Activated B cell treated with CpG ODN at 0.5 μM for 24 hours (primary cell): ENCODE measurements at regions not wholly inside any gene's neighbourhood (a gene's known extent, or its start where the extent isn't known, plus 50 kb on each side); places are given as distances from the start of the nearest gene placed in this dataset.

Source experiments
- ATAC-seq: fragments of 200-7000 bp; cut with Tn5 transposase; one replicate; pipeline ENCODE4 v1.10.0; 2021; ENCODE audit warnings: low read depth, mild to moderate bottlenecking, moderate library complexity
- CTCF ChIA-PET: fragments of 350-600 bp; sonication (Branson Sonifier 250); formaldehyde crosslinking; loops from one replicate; lab custom pipeline; 2021; ENCODE audit warnings: antibody characterized with exemption; lab: Charles Lee
- POLR2A ChIA-PET: fragments of 350-600 bp; sonication (Branson Sonifier 250); formaldehyde crosslinking; loops from one replicate; lab custom pipeline; 2021; ENCODE audit warnings: antibody characterized with exemption; lab: Charles Lee
- DNase-seq: peaks from one replicate; pipeline ENCODE4 v3.0.0; 2022
- H3K27ac Mint-ChIP-seq: one replicate; pipeline ENCODE4 v1.8.0; 2020; ENCODE audit warnings: mixed read lengths
- H3K27me3 Mint-ChIP-seq: one replicate; pipeline ENCODE4 v1.8.0; 2021; ENCODE audit warnings: mixed read lengths
- H3K36me3 Mint-ChIP-seq: one replicate; pipeline ENCODE4 v1.8.0; 2021; ENCODE audit warnings: low read depth, mixed read lengths
- H3K4me1 Mint-ChIP-seq: one replicate; pipeline ENCODE4 v1.8.0; 2021; ENCODE audit warnings: mixed read lengths
- H3K4me3 Mint-ChIP-seq: one replicate; pipeline ENCODE4 v1.8.0; 2020; ENCODE audit warnings: mild to moderate bottlenecking, mixed read lengths
- H3K9me3 Mint-ChIP-seq: one replicate; pipeline ENCODE4 v1.8.0; 2020; ENCODE audit warnings: mixed read lengths
- intact Hi-C: fragments of 100-400 bp; cut with micrococcal nuclease; formaldehyde crosslinking; loops from one replicate; pipeline ENCODE4 v1.15.1; 2024
- TF ChIP-seq, protein P1 (sequence below): fragments of 200-600 bp; IDR thresholded peaks from one replicate; pipeline ENCODE4 v1.8.0; 2022; ENCODE audit warnings: antibody characterized with exemption, mild to moderate bottlenecking

DNA sequence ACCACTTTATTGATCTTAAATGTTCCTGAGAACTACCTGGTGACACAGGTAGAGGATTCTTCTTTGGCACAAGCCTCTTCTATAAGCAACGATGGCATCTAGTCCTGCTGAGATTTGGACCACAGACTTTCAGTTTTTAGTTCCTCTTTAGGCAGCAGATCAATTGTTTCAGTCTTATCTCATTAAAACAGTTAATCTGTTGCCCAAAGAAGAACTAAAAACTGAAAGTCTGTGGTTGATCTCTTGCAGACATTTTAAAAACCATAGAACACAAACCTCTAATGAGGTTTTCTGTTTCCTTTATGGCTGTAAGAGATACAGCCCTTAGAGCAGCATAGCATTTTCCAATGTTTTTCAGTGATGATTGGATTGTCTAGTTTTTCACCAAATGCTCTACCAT, 480.9 kb downstream of the MTRR start:
- POLR2A ChIA-PET, result no interaction called here
- TF ChIP-seq, protein P1, sequence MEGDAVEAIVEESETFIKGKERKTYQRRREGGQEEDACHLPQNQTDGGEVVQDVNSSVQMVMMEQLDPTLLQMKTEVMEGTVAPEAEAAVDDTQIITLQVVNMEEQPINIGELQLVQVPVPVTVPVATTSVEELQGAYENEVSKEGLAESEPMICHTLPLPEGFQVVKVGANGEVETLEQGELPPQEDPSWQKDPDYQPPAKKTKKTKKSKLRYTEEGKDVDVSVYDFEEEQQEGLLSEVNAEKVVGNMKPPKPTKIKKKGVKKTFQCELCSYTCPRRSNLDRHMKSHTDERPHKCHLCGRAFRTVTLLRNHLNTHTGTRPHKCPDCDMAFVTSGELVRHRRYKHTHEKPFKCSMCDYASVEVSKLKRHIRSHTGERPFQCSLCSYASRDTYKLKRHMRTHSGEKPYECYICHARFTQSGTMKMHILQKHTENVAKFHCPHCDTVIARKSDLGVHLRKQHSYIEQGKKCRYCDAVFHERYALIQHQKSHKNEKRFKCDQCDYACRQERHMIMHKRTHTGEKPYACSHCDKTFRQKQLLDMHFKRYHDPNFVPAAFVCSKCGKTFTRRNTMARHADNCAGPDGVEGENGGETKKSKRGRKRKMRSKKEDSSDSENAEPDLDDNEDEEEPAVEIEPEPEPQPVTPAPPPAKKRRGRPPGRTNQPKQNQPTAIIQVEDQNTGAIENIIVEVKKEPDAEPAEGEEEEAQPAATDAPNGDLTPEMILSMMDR, result no peak
- CTCF ChIA-PET, result no interaction called here
- no peak overlapping the region for H3K27ac Mint-ChIP-seq
- no peak overlapping the region for H3K4me3 Mint-ChIP-seq
- DNase-seq, result no peak
- intact Hi-C loops, result no loop called here
- no peaks in the 10 kb centered on the region for H3K27me3 Mint-ChIP-seq
- peaks cover 2% of the 10 kb centered on the region for H3K4me1 Mint-ChIP-seq
- peaks cover 2% of the 10 kb centered on the region for H3K9me3 Mint-ChIP-seq
- no peak for ATAC-seq
- no peaks in the 10 kb centered on the region for H3K36me3 Mint-ChIP-seq

DNA sequence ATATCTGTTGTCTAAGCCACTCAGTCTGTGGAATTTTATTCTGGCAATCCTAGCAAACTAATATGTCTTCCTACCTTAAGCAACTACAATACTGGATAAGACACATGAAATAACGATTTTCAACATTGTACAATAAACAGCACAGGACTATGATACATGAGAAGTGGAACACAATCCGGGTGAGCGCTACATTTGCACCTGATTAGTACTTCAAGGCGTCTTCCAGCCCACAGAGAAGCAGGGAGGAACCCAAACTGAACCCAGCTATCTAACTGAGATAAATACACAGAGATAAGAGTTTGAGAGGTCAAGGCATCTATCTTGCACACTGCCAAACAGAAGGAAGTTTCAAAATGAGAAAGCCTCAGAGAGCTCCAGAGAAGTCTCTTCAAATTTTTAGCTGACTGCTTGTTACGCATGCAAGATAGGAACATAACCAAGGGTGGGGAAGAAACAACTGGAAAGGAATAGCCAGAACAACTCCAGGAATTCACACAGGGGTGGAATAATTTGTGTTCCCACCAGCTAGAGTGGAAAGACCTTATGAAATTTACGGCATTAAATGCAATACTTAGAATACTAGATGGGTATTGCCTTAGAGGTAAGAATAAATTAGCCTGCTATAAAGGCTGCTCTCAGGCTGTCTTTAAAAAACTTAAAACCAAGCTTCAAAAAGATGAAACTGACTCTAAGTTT, 481.8 kb downstream of the MTRR start:
- Mint-ChIP-seq H3K27ac (no peak overlapping the region), H3K4me1 (peaks cover 2% of the 10 kb centered on the region), H3K4me3 (no peak overlapping the region), H3K27me3 (no peaks in the 10 kb centered on the region), H3K36me3 (no peaks in the 10 kb centered on the region), H3K9me3 (peaks cover 2% of the 10 kb centered on the region)
- ATAC-seq, result no peak
- DNase-seq, result no peak
- intact Hi-C loops, result no loop called here
- ChIA-PET POLR2A (no interaction called here), CTCF (interaction anchor here (0.8 kb wide), 1 partner anchor 10 kb away, joined by 3 read pairs; no protein-coding TSS in a partner anchor)
- TF ChIP-seq, protein P1, result no peak

DNA sequence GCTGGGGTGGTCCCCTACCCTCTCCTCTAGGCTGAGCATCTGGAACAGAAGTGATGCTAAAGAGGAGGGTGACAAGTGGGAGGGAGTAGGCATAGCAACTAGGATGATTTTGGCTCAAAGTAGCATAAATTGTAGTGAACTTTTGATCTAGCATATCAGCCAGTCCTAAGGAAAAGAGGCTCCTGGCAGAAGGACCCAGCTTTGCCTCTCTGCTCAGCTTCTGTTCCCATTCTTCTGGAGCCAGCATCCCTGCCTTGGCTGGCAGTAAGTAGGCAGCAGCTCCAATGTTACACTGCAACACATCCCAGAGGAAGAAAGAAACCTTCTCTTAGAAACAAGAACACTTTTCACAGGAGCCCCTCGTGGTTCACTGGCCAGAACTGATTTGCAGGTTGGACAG, 487.0 kb downstream of the MTRR start:
- no peaks in the 10 kb centered on the region for H3K4me1 Mint-ChIP-seq
- CTCF ChIA-PET, result no interaction called here
- TF ChIP-seq, protein P1, result no peak
- intact Hi-C loops, result no loop called here
- peaks cover 2% of the 10 kb centered on the region for H3K9me3 Mint-ChIP-seq
- H3K36me3 Mint-ChIP-seq, result no peaks in the 10 kb centered on the region
- DNase-seq, result no peak
- POLR2A ChIA-PET, result no interaction called here
- no peak for ATAC-seq
- no peaks in the 10 kb centered on the region for H3K27me3 Mint-ChIP-seq
- no peak overlapping the region for H3K4me3 Mint-ChIP-seq
- no peak overlapping the region for H3K27ac Mint-ChIP-seq

DNA sequence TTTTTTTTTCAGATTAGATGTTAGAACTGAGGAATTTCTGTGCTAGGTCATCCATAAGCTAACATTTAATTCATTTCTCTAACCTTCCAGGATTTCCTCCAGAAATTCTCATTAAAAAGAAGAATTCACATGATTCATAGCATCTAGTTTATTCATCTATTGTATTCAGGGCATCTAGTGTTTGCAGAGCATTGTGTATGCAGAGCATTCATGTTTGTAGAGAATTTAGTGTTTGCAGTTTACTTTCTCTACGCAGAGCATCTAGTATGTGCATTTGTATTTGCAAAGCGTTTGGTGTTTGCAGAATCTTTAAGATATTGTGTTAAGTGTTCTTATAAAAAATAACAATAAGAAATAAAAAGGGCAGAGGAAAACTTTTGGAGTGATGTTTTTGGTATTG, 491.1 kb downstream of the MTRR start:
- TF ChIP-seq, protein P1, result no peak
- ATAC-seq, result no peak
- no peaks in the 10 kb centered on the region for H3K4me1 Mint-ChIP-seq
- no peak overlapping the region for H3K4me3 Mint-ChIP-seq
- ChIA-PET CTCF (no interaction called here), POLR2A (no interaction called here)
- intact Hi-C loops, result no loop called here
- DNase-seq, result no peak
- H3K36me3 Mint-ChIP-seq, result no peaks in the 10 kb centered on the region
- H3K27ac Mint-ChIP-seq, result no peak overlapping the region
- no peaks in the 10 kb centered on the region for H3K9me3 Mint-ChIP-seq
- no peaks in the 10 kb centered on the region for H3K27me3 Mint-ChIP-seq

DNA sequence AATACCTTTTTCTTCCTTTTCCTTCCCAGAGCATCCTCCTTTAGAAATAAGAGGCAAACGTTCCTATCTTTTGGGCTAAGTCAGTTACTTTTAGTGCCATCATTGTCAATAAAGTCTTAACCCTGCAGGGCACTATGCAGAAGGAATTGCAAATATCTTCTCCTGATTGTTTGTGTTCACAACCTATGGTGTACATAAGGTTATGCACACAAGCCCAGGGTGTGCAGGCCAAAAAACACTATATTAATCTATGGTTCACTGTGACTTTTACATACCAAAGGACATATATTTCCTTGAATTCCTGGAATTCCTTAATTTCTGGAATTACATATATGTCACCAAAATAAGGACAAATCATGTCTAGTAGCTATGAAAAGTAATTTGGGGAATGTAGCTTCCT, 493.5 kb downstream of the MTRR start:
- TF ChIP-seq, protein P1, result no peak
- H3K4me1 Mint-ChIP-seq, result no peaks in the 10 kb centered on the region
- DNase-seq, result no peak
- intact Hi-C loops, result no loop called here
- no peak for ATAC-seq
- ChIA-PET POLR2A (interaction anchor here (0.6 kb wide), 1 partner anchor 26 kb away, joined by 3 read pairs; no protein-coding TSS in a partner anchor), CTCF (no interaction called here)
- no peaks in the 10 kb centered on the region for H3K27me3 Mint-ChIP-seq
- H3K36me3 Mint-ChIP-seq, result no peaks in the 10 kb centered on the region
- no peak overlapping the region for H3K27ac Mint-ChIP-seq
- H3K4me3 Mint-ChIP-seq, result no peak overlapping the region
- no peaks in the 10 kb centered on the region for H3K9me3 Mint-ChIP-seq
